ENCODE measurements at regions not wholly inside any gene's neighbourhood (a gene's known extent, or its start where the extent isn't known, plus 50 kb on each side); places are given as distances from the start of the nearest gene placed in this dataset.
"Not testable (repeated sequence)": the region's sequence is repeated elsewhere in the genome, so short reads cannot be mapped to it uniquely, and the experiment has no call there.

GRCh38 chr9:86600977-86601376, 246.8 kb upstream of the TUT7 start:
- DNase-seq: no peak

DNA sequence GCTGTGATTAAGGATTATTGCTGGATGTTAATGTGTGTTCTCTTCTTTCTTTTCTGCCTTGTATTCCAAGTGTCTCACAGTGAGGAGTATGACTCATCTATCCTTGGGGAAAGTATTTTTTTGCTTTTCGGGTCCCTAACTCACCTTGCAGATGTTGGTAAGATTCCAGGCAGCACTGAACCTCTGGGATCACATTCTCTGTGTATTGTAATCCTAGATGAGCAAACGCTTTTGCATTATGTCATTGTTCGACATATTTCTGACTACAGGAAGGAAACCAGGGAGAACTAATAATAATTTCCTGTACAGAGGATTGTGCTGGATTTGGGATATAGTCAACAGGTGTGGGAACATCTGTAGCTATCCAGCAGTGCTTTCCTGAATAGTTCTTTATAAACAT, 246.1 kb upstream of the TUT7 start:
- DNase-seq: no peak

GRCh38 chr9:86599561-86599960, 245.4 kb upstream of the TUT7 start:
- no peak for DNase-seq

DNA sequence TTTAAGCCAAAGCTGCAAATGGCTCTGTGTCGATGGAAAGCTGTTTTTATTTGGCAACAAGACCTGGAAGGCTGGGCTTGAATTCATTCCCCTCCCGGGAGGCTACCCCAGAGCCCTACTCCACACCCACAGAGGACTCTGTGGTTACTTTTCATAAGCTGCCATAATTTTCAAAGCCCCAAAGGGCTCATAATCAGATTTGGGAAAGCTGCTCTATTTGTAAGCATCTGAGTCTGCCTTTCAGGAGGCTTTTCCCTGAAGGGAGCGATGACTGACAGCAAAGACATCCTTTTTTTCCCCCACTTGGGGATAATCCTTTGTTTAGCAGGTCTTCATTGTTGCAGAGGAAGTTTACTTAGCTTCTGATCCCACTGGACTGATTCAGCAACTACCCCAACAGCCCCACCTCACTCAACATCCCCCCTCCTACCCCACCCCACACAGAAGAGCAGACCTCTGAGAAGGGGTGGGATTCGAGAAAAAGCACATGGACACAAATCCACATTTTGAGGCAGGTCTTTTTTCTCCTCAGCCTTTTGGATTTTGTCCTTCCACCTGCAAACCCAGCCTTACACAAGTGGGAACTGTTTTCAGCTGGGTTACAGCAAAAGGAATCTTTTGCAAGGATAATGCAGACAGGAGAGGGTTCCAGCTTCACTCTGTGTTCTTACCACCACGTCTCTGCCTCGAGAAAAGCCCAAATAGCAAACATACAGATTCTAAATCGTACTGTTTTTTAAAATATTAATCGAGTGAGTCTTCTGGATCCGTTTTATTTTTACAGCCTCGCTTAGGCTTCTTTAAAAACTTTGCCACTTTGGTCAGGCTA, 244.4 kb upstream of the TUT7 start:
- no peak for DNase-seq

DNA sequence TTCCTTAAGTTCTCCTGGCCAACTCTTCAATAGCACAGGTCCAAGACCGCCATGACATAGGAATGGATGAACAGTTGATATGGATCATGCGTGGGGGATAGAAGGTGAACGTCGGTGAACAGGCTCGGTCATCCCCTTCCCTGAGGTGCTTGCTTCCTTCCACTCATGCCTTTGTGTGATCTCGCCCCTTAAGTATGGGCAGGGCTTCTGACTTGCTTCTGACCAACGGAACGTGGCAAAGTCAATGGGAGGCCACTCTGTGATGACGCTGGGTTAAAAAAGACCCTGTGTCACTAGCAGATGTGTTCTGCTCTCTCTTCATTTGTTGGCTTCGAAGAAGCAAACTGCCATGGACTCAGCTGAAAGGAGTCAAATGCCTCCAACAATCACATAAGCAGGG, 240.5 kb upstream of the TUT7 start:
- no peak for DNase-seq

DNA sequence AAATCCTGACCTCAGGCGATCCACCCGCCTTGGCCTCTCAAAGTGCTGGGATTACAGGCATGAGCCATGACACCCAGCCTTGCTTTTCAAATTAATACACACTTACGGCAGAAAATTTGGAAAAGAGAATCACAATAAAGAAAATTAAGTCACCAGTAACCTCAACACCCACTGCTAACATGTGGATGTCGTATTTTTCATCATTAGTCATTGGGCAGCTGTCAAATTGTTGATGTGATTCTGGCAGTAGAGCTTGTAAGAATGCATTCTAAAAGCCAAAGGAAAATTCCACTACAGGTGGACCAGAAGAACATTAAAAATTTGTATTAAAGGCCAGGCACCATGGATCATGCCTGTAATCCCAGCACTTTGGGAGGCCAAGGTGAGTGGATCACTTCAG, 237.3 kb upstream of the TUT7 start:
- DNase-seq: no peak

DNA sequence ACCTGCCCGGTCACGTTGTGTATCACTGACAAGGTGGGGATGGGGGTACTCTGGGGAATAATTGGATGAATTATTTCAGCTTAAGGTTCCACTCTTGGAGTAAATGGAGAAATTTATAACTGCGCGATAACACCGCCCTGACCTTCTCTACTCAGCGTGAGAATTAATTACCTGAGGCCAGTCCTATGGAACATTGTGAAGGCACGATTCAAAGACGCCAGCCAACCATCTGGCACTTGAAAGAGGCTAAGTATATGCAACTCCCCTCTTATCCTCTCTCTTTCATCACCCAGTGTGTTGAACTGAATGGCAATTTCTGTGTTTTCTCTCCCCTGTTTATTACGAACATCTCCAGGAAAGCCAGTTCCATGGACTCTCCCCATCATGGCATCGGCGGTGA, 235.5 kb upstream of the TUT7 start:
- DNase-seq: no peak

DNA sequence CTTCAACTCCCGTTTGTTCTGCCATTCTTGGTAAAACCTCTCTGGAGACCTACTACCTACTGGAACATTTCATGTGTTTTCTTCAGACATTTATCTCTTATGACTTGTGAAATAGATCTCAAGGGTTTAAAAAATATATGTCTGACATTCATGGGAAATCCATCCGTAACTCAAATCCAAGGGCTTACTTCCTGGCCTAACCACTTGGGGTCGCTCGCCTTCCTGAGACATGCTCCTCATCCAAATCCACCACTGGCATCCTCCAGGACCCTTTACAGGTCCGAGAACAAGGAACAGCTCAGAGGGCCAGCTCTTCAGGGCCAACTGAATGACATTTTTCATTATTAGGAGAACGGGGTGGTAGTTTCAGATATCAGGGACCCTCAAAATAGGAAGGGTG, 235.1 kb upstream of the TUT7 start:
- DNase-seq: no peak

DNA sequence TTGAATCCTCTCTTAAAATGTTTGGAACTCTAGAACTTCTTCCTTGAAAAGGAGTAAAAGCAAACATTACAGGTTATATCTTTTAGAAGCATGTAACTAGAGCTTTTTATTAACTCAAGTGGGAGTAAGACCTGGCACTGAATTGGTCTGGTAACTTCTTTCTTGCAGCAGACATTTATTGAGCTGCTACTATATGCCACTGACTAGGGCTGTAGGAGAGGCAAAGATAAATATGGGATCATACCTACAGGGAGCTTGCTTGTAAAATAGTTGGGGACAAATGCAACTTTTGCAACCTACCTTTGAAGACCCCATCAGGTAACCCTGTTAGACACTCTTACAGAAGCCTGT, 231.9 kb upstream of the TUT7 start:
- no peak for DNase-seq

GRCh38 chr9:86585422-86586143, 231.4 kb upstream of the TUT7 start:
- no peak for DNase-seq

DNA sequence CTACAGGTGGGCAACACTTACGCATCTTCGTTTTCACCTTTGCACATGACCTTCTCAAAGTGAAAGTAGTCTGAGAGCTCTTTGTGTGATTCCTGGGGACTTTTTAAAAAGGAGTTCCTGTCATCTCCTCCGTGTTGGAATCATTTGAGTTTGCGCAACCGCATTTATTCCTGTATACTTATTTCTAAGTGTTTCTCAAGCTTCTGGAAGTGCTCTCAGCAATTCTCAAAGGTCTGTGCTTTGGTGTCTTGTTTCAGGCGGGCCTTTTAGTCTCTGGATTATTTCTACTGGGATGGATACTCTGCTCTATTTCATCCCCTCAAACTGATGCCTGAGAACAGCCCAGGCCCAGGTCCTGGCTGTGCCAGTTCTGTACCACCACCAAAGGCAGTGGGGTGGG, 226.5 kb upstream of the TUT7 start:
- no peak for DNase-seq

DNA sequence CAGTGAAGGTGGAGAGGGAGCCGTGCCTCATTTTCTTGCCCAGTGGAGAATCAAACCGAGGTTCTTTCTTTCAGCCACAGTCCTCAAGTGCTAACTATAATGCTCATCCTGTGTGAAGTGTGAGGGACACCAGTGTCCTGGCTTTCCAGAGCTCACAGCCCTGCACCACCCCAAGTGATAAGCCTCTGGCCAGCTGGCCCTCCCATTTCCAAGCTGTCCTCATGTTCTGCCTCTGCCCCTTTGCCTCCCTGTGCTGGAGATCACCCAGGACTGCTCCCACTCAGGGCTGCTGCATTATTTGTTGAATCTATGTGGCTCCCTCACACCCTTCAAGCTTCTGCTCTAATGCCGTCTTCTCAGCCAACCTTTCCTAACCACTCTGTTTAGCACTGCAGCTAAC, 224.5 kb upstream of the TUT7 start:
- no peak for DNase-seq

GRCh38 chr9:86577420-86578333, 223.5 kb upstream of the TUT7 start:
- DNase-seq: no peak

GRCh38 chr9:86575825-86576525, 221.8 kb upstream of the TUT7 start:
- no peak for DNase-seq

GRCh38 chr9:86575137-86575536, 220.9 kb upstream of the TUT7 start:
- DNase-seq: no peak

DNA sequence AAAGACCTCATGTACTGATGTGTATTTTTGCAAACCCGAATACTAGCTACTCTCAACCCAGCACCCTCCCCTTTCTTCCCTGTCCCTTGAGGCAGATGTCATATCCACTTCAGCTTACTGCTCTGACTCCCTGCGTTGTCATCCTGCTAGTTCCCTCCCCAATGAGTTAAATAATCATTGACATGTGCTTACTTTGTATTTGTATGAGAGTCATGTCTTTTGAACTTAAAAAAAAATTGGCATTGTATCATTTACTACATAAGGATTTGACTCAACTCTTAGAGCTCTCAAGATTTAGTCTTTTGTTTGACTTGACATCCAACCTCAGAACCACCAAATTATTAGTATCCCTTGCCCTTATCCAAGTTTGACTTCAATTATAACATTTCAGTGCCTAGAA, 219.7 kb upstream of the TUT7 start:
- no peak for DNase-seq

DNA sequence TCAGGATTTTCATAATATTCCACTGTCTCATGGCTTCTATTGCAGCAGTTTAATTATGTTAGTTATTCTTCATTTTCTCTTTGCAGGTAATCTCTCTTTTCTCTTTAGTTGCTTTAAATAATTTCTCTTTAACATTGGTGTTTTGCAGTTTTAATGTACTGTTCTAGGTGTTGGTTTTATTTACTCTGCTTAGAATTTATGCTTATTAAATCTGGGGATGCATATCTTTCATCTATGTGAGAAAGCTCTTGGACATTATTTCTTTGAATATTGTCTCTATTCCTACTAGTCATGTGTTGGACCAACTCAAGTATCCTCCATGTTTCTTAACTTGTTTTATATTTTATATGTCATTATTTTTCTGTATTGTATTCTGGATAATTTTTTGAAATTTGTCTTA, 218.7 kb upstream of the TUT7 start:
- no peak for DNase-seq

GRCh38 chr9:86565603-86566002, 211.4 kb upstream of the TUT7 start:
- DNase-seq: not testable (repeated sequence)

DNA sequence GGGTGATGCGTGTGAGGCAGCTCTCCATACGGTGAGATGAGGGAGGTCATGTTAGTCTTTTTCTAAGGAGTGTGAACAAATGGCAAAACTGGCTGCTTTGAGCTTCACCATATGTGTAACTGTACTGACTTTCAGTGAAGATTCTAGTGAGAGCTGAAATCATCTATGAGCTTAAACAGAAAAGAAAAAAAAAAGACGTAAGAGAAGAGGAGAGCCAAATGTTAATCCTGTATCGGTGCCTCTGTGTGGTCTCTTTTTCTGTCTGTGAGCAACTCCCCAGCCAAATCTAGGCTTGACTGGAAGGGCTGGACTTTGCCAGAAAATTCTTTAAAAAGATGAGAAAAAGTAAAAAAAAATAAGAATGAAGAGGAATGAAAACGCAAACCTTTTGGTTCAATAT, 209.7 kb upstream of the TUT7 start:
- no peak for DNase-seq

DNA sequence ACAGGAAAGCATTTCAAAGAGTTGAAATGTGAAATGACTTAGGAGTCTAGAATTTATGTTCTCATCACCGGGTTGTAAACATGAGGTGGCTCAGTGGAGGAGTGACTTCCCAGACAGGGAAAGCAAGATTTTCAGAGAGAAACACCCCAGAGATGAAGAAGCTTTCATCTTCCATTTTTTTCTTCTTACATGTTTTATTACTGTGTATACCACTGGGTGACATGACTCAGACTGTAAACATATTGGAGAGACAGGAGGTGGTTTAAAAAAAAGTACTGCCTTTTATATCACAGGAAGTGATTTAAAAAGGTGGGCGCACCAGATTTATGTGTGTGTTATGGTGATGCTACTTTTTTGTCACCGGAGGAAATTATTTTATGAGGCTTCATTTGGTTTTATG, 209.1 kb upstream of the TUT7 start:
- no peak for DNase-seq

DNA sequence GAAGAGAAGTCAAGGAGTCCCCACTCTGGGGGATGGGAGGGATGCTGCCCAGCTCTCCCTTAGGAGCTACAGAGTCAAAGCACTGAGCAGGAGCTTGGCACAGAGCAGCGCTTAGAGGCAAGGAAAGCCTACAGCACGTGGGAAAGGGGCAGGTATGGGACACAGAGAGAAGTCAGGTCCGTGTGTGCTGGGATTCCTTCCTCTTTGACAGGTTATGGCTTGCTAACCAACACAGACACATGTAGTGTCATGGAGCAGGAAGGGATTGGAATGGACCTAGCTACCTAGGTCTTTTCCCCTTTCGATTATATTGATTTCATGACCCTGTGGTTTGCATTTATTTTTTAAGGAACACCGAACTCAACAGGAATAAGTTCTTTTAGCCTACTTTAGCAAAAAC, 208.5 kb upstream of the TUT7 start:
- DNase-seq: no peak

DNA sequence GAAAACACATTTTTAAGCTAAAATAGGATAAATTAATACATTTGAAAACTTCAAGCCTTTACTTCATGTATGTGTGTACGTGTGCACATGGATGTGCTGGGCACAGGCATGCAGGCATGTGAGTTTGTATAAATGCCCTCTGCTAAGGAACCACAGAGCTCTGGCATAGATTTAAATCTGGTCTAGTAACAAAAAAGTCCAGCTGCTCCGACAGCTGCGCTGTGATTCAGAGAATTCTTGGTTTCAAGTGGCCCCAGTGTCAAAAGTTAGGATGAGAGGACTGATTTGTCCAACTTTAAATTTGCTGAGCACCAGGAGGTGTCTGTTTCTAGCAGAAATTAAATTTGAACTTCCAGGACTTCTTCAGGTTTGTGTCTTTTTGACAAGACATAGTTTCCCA, 203.7 kb upstream of the TUT7 start:
- no peak for DNase-seq
